Ishikawa (cell line): ENCODE measurements at regions not wholly inside any gene's neighbourhood (a gene's known extent, or its start where the extent isn't known, plus 50 kb on each side); places are given as distances from the start of the nearest gene placed in this dataset.

Experiments
- CEBPB ChIP-seq: IDR thresholded peaks from 2 replicates; pipeline ENCODE4 v1.6.1; 2012
- CREB1 ChIP-seq: IDR thresholded peaks from 2 replicates; pipeline ENCODE4 v1.6.1; 2012; ENCODE audit warnings: low read depth
- EGR1 ChIP-seq: IDR thresholded peaks from 2 replicates; pipeline ENCODE4 v1.6.1; 2012
- EP300 ChIP-seq: IDR thresholded peaks from 2 replicates; pipeline ENCODE4 v1.6.1; 2012; ENCODE audit warnings: borderline replicate concordance
- FOXM1 ChIP-seq: IDR thresholded peaks from 2 replicates; pipeline ENCODE4 v1.6.1; 2012; ENCODE audit warnings: low read depth, borderline replicate concordance
- NFIC ChIP-seq: IDR thresholded peaks from 2 replicates; pipeline ENCODE4 v1.6.1; 2012
- RAD21 ChIP-seq: IDR thresholded peaks from 2 replicates; pipeline ENCODE4 v1.6.1; 2012; ENCODE audit warnings: low read depth
- REST ChIP-seq: IDR thresholded peaks from 2 replicates; pipeline ENCODE4 v1.6.1; 2012; ENCODE audit warnings: low read depth, mild to moderate bottlenecking
- TAF1 ChIP-seq: IDR thresholded peaks from 2 replicates; pipeline ENCODE4 v1.6.1; 2012; ENCODE audit warnings: low read depth, mild to moderate bottlenecking
- TCF12 ChIP-seq: IDR thresholded peaks from 2 replicates; pipeline ENCODE4 v1.6.1; 2012; ENCODE audit warnings: low read depth
- TEAD4 ChIP-seq: IDR thresholded peaks from 2 replicates; pipeline ENCODE4 v1.6.1; 2012
- USF1 ChIP-seq: IDR thresholded peaks from 2 replicates; pipeline ENCODE4 v1.6.1; 2012
- YY1 ChIP-seq: IDR thresholded peaks from 2 replicates; pipeline ENCODE4 v1.6.1; 2012; ENCODE audit warnings: low read depth
- ZBTB7A ChIP-seq: IDR thresholded peaks from 2 replicates; pipeline ENCODE4 v1.6.1; 2012; ENCODE audit warnings: low read depth
- TF ChIP-seq, protein P1 (sequence below): IDR thresholded peaks from 2 replicates; pipeline ENCODE4 v1.6.1; 2012

- TF ChIP-seq YY1 (no peak), TEAD4 (no peak), CEBPB (no peak), FOXM1 (no peak), EGR1 (no peak), RAD21 (no peak), USF1 (no peak), NFIC (no peak), ZBTB7A (no peak), EP300 (no peak), CREB1 (no peak), TCF12 (no peak), TAF1 (no peak), REST (no peak)
- TF ChIP-seq, protein P1, sequence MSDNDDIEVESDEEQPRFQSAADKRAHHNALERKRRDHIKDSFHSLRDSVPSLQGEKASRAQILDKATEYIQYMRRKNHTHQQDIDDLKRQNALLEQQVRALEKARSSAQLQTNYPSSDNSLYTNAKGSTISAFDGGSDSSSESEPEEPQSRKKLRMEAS = no peak
These were observed 246.7 kb downstream of the FOXD2 start for GRCh38 chr1:47684518-47684917.

DNA sequence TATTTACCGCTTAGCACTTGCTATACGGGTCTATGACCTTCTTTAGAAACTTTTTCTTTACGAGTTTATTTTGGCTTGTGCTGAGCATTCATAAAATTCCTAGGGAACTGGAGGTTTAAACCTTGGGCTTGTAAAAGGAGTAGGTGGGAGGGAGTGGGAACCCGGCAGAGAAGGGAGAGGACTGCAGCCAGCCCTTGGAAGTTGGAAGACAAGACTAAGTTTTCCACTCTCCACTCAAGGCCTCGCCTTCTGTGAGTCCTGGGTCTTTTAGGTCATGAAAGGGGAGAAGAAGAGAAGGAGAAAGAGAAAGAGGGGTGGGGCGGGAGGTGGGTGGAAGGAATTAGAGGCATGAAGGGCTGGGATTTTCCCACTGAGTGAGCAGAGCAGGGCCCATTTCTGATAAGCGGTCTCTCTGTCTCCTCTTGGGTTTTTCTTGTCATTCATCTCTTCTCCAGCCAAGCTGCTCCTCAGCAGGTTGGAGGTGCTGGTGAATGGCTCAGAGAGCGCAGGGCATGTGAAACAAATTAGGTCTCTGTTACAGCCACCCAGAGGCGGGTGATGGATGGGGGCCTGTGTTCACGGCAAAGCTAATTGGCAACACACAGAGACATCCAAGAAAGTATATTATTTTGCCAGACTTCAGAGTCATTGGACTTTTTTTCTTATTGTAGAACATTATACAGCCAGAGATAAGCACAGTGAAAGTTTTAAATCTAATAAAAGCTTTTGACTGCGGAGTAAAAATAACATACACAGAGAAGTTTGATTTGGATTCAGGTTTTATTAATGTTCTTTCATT is 247.3 kb downstream of the FOXD2 start:
- TF ChIP-seq FOXM1 = no peak
- no peak for TF ChIP-seq YY1
- no peak for TF ChIP-seq RAD21
- TF ChIP-seq TCF12 = no peak
- TF ChIP-seq, protein P1 = no peak
- no peak for TF ChIP-seq REST

DNA sequence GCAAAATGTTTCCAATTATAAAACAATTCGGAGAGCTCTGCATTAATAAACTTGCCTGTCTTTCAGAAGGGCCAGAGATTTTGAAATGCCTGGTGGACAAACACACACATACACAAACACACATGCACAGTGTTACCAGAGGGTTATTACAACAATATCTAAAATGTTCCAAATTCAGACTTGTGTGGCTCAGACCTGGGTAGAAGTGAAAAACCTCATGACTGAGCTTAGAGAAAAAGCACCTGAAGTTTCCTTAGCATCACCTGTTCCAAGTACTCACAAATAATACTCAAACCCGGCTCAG is 247.9 kb downstream of the FOXD2 start:
- TF ChIP-seq, protein P1 = no peak
- TF ChIP-seq USF1 (no peak), ZBTB7A (no peak), FOXM1 (no peak), YY1 (no peak), TCF12 (no peak), RAD21 (no peak), CEBPB (no peak), CREB1 (no peak), TAF1 (no peak), TEAD4 (no peak), EGR1 (no peak), NFIC (no peak), EP300 (no peak), REST (no peak)

- TF ChIP-seq REST (no peak), CREB1 (no peak), RAD21 (no peak), TEAD4 (no peak), TCF12 (no peak), TAF1 (no peak), CEBPB (no peak), USF1 (no peak)
- TF ChIP-seq, protein P1 = no peak
These were observed 249.1 kb downstream of the FOXD2 start for GRCh38 chr1:47686731-47687630.
